A172 (cell line): ENCODE measurements at regions not wholly inside any gene's neighbourhood (a gene's known extent, or its start where the extent isn't known, plus 50 kb on each side); places are given as distances from the start of the nearest gene placed in this dataset.
A peak's percentile ranks its signal among the peaks of the same experiment; 100 is the strongest.

Source experiments
- DNase-seq: peaks from one replicate; pipeline ENCODE4 v3.0.0-alpha.2; 2015; ENCODE audit warnings: low spot score

- DNase-seq: no peak
Measured at GRCh38 chr2:64853894-64854293, 135.3 kb upstream of the SLC1A4 start.

GRCh38 chr2:64854773-64855237 is 134.4 kb upstream of the SLC1A4 start:
- peak; percentile 75 for DNase-seq

- DNase-seq: no peak
Measured at GRCh38 chr2:64857581-64858471, 131.4 kb upstream of the SLC1A4 start.

DNA sequence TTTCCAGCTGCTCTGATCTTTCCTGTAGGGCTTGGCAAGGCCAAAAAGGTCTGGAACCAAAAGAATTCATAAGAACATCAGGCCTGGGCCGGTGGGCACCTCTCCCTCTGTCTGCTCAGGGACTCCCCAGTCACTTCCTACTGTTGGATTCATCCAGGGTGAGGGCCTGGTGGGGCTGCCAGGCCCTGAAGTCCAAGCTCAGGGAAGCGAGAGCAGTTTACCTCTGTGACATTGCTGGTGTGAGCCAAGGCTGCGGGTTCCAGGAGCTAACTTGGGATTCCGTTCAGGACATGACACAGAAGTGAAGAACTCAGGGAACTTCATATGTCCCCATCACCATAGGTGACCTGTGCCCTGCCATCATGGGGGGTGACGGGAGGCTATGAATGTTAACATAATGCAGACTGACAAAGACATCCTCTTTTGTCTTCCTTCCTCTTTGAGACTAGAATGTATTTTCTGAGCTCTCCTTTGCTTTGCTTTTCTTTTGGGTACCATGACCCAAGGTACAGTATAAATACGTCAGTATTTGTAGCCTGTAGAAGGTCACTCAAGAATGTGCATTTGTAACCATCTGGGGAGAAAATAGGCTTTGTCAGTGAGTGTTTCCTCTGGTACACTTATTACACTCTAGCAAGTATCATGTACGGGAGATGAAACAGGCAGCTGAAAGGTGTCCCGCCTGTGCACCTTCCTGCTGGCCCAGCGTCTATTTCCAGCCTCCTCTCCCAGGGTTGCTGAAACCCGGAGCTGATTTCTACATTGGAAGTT is 130.5 kb upstream of the SLC1A4 start:
- DNase-seq: no peak

DNA sequence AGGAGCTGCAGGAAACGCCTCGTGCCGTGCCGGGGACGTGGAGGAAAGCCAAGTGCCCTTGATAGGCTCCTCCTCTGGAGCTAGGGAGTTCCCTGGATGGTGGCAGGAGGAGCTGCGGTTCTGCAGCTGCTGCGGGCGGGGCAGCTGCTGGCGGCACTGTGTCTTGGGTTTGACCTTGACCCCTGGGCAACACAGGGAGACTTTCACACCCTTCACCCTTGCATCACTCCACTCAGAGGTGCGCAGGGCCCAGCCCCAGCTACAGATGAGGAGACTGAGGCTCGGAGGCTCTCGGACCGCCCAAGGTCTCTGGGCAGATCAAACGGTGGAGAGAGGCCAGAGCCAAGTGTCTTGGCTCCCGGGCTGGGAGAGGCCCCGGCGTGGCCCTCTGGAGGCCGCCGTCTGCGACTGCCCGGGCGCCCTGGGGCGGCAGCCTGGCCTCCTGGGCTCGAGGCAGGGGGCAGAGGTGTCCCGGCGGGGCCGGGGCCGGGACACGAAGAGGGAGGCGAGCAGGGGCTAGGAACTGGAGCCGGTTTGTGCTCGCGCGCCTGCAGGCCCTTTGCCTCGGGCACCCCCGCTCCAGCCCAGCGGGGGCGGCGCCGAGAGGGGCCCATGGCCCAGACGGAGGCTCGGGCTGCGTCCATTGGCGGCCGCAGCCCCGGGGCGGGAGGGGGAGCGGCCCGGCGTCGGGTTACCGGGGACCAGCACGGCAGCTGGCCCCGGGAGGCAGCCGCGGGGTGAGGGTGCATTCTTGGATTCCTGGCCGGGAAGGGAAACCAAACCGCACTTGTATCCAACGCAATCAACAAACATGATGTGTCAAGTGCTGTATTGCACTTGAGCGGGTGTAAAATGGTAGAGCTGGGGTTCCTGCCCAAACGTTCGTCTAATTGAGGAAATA is 129.6 kb upstream of the SLC1A4 start:
- DNase-seq: peak; percentile 95

GRCh38 chr2:64860276-64860885 is 128.8 kb upstream of the SLC1A4 start:
- DNase-seq: no peak

GRCh38 chr2:64860936-64861335 is 128.3 kb upstream of the SLC1A4 start:
- DNase-seq: no peak

DNA sequence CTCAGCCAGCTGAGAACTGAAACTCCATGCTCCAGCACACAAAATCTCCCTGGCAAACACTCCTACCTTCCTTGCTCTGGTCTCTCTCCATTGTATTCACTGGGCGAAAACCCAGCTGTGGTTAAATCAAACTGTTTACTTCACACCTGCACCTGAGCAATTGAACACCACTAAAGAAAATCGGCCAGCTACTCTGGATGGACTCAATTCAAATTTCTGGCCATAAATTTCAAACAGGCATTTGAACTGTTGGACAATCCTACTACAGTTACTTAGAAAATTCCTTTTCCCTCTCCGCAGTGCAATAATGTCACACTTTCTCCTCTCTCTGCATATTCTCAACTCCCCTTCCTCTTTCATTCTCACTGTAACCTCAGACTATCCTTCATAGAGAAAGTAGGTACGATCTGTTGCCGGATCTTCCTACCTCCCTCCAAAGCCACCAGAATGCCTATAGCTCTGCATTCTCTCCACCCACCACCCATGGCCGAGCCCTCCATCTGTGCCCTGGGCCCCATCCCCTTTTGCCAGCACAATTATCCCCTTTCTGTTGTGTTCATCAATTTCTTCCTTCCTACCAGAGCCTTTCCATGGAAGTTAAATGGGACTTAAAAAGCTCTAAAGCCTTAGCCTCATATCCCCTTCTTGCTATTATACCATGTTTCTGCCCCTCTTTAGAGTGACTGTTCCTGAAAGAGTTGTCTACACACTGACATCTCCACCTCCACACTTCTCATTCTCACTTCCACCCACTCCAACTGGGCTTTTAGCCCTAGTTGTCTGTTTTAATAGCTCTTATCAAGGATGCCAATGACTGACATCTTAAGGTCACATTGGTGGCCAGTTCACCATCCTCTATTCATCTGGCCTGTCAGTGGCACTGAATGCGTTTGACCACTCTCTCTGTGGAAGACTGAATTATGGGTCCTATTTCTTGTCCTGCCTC is 127.5 kb upstream of the SLC1A4 start:
- DNase-seq: no peak

DNA sequence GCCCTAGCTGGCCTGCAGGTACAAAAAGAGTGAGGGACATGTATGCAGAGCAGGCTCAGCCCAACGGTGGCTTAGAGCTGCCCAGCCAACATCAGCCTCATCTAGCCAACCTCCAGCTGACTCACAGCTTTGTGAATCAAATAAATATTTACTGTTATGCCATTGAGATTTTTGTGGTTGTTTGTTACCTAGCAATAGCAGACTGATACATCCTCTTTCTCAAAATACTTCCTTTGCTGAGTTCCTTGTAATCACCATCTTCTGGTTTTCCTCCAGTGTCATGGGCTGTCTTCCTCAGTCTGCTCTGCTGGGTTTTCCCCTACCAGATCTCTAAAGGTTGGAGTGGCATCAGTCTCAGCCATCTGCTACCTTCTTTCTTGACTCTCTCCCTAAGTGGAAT is 126.6 kb upstream of the SLC1A4 start:
- no peak for DNase-seq

- DNase-seq: no peak
Measured at GRCh38 chr2:64863097-64863820, 125.9 kb upstream of the SLC1A4 start.

GRCh38 chr2:64865073-64865830 is 123.9 kb upstream of the SLC1A4 start:
- DNase-seq: peak; percentile 51

GRCh38 chr2:64865831-64866345 is 123.3 kb upstream of the SLC1A4 start:
- no peak for DNase-seq

DNA sequence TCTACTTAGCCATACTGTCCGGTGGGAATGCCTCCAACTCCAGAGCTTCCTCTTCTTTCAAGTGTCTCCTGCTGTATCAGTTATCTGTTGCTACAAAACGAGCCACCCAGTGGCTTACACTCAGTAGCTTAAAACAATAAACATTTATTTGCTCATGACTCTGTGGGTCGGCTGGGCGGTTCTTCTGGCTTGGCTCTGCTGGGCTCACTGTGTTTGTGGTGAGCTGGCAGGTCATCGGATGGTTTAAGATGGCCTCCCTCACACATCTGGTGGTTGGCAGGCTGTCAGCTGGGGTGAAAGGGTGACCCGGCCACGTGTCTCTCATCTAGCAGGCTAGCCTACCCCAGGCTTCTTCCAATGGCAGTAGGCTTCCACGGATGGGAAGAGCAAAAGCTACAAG is 122.4 kb upstream of the SLC1A4 start:
- peak; percentile 96 for DNase-seq

DNA sequence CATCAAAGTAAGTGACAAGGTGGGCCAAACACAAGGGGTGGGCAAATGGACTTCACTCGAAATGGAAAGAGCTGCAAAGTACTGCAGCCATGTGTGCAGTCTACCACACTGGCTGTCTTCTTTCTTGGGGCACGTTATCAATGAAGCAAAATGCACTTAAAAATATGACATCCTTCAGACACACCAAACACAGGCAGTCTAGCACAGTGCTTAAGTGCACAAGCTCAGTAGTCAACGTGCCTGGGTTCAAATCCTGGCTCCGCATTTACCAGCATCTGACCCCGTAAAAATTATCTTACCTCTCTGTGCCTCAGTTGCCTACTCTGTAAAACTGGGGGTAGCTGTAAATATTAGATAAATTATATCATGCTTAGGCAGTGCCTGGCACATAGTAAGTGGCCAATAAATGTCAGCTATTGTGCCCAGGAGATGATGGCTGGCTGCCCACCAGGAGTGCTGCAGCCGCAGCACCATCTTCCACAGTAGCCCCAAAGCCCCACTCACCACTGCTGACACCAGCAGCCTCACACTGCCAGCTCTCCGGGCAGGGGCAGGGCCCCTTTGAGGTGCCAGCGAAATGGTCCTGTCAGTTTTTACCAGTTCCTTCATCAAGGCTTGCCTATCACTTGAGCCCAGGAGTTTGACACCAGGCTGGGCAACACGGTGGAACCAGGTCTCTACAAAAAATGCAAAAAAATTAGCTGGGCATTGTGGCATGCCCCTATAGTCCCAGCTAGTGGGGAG is 121.8 kb upstream of the SLC1A4 start:
- no peak for DNase-seq

DNA sequence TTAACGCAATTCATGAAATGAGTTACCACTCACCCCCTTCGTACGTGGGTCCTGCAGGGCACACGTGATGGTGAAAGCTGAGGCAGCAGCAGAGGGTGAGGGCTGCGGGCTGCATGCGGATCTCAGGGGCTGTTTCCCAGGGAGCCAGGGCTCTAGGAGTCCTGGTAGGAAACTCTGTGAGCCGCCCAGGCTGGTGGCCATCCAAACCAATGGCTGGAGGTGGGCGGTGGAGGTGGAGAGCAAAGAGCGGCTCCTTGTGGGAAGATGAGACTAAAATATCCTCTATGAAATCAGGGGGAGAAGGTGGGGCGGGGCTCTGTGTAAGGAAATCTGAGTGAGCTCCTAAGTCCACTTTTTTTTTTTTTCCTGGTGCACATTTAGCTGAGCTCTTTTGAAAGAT is 120.1 kb upstream of the SLC1A4 start:
- no peak for DNase-seq

- DNase-seq: peak; percentile 47
Measured at GRCh38 chr2:64873472-64873924, 115.7 kb upstream of the SLC1A4 start.

DNA sequence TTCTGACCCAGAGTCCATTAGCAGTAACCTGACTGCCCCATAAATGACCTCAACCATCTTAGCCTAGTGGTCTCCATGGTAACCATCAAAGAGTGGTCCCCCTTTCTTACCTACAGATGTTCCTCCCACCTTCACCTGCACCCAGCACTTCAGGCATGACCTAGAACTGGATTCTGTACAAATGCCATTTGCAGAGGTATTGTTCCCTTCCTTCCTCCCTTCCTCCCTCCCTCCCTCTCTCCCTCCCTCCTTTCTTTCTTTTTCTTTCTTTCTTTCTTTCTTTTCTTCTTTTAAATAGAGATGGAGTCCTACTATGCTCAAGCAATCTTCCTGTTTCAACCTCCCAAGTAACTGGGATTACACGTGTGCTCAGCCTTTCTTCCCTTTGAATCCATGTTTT is 114.6 kb upstream of the SLC1A4 start:
- no peak for DNase-seq

- no peak for DNase-seq
Measured at GRCh38 chr2:64875368-64875767, 113.8 kb upstream of the SLC1A4 start.
